ENCODE measurements at regions not wholly inside any gene's neighbourhood (a gene's known extent, or its start where the extent isn't known, plus 50 kb on each side); places are given as distances from the start of the nearest gene placed in this dataset.
"Not testable (repeated sequence)": the region's sequence is repeated elsewhere in the genome, so short reads cannot be mapped to it uniquely, and the experiment has no call there.

- H3K27ac ChIP-seq (ENCODE audit: low read depth in 2 of 2, low read length in 1 of 2); H3F3A ChIP-seq (replicated peaks; ENCODE audit: insufficient read depth); DNase-seq; CTCF ChIA-PET; H3K9me3 ChIP-seq; H3K79me2 ChIP-seq (ENCODE audit: insufficient read depth); H3K9ac ChIP-seq; H3K4me1 ChIP-seq (ENCODE audit: control insufficient read depth in 1 of 2, insufficient read depth in 2 of 2, low read depth in 1 of 2, low read length in 1 of 2); H3K4me2 ChIP-seq; H3K9me2 ChIP-seq; POLR2A ChIA-PET; H2AFZ ChIP-seq (ENCODE audit: low read depth); H3K36me3 ChIP-seq (replicated peaks in 1 of 2; ENCODE audit: control insufficient read depth in 1 of 2, insufficient read depth in 2 of 2, low read length in 1 of 2); H4K20me1 ChIP-seq (ENCODE audit: insufficient read depth); H3K4me3 ChIP-seq (ENCODE audit: low read depth in 2 of 2, low read length in 1 of 2): not testable (repeated sequence)
- 4% methylated on average over 7 of the region's 10 CpGs for WGBS (ENCODE audit: low lambda C conversion rate)
- H3K27me3 ChIP-seq (ENCODE audit: insufficient read depth): peaks cover 16% of the 10 kb centered on the region; the same call in 1 of the 2 replicates
Measured at GRCh38 chr4:49323573-49323940, 337.5 kb downstream of the CWH43 start.

Measured in SK-N-SH (cell line).